VCaP (cell line): ENCODE measurements at regions not wholly inside any gene's neighbourhood (a gene's known extent, or its start where the extent isn't known, plus 50 kb on each side); places are given as distances from the start of the nearest gene placed in this dataset.

ENCODE experiments used
- H3K27ac ChIP-seq: fragments of 450-650 bp; 2 replicates; pipeline ENCODE4 v1.5.1; 2017
- TF ChIP-seq, protein P1 (sequence below): fragments of 450-650 bp; conservative IDR thresholded peaks from 2 replicates; pipeline ENCODE4 v1.5.1; 2017; ENCODE audit warnings: mild to moderate bottlenecking, moderate library complexity

DNA sequence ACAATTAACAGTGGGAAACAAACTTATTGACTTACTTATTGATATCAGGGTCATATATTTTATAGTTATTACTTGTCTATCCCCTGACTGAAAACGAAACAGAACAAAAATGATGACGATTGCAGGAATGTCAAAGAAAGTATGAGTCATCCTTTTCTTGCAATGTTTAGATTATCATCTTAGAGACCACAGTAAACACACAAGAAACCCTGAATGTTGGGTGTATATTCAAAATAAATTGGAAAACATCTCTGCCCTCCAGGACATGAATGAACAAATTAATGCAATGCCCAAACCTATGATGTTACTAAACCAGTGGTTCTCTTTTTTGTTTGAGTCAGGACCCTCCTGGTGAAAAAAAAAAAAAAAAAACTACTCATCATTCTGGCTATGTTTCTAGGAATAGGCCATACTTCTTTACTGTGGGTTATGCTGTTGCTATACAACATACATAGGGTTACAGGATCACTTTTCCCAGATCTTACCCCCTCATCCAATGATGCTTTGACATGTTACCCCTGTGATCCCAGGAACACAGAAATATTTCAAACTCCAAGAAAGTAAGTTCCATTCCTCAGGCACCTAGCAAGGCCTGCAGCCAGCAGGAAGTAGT is 623.4 kb upstream of the IGFBP3 start:
- no peak overlapping the region for H3K27ac ChIP-seq
- TF ChIP-seq, protein P1, sequence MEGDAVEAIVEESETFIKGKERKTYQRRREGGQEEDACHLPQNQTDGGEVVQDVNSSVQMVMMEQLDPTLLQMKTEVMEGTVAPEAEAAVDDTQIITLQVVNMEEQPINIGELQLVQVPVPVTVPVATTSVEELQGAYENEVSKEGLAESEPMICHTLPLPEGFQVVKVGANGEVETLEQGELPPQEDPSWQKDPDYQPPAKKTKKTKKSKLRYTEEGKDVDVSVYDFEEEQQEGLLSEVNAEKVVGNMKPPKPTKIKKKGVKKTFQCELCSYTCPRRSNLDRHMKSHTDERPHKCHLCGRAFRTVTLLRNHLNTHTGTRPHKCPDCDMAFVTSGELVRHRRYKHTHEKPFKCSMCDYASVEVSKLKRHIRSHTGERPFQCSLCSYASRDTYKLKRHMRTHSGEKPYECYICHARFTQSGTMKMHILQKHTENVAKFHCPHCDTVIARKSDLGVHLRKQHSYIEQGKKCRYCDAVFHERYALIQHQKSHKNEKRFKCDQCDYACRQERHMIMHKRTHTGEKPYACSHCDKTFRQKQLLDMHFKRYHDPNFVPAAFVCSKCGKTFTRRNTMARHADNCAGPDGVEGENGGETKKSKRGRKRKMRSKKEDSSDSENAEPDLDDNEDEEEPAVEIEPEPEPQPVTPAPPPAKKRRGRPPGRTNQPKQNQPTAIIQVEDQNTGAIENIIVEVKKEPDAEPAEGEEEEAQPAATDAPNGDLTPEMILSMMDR = no peak

DNA sequence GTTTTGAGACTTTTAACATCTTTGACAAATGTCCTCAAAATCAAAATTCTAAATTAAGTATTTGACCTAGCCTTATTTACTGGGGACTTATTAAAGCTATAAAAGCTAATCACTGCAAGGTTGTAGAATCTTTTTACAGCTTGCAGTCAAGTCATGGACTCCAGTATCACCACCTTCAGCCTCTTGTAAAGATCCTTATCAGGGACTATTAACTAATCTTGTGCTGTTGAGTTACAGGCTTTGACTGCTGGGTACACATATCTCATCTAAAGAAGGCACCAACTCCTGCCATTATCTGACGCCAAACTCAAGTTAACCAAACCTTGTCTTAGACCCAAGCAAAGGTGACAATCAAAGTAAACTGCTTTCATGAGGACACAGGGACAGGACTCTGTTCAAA is 621.0 kb upstream of the IGFBP3 start:
- no peak overlapping the region for H3K27ac ChIP-seq
- TF ChIP-seq, protein P1 = no peak

DNA sequence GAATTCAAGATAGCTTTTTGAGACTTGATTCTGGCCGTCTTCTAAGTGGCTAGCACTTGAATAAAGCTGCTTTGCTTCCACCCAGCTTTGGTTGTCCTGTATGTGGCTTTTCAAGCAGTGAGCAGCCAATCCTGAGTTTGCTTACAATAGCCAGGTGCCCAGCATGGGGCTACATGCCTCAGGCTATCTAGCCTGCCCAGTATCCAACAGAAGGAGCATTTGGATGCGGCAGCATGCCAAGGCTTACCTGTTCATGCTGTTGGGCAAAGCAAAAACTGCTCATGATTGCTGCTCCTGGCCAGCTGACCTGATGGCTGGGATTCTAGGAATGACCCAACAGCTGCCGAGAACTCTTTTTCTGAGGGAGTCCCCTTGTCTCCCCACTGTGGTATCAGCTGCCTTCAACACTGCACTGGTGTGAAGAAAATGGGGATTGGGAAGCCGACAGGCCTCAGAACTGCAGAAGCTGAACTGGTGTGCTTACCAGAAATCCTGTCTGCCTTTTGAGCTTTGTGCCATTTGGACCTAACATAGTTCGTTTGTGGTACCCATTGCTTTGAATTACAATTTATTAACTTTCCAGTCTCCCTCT is 618.9 kb upstream of the IGFBP3 start:
- H3K27ac ChIP-seq = no peak overlapping the region
- TF ChIP-seq, protein P1 = no peak

DNA sequence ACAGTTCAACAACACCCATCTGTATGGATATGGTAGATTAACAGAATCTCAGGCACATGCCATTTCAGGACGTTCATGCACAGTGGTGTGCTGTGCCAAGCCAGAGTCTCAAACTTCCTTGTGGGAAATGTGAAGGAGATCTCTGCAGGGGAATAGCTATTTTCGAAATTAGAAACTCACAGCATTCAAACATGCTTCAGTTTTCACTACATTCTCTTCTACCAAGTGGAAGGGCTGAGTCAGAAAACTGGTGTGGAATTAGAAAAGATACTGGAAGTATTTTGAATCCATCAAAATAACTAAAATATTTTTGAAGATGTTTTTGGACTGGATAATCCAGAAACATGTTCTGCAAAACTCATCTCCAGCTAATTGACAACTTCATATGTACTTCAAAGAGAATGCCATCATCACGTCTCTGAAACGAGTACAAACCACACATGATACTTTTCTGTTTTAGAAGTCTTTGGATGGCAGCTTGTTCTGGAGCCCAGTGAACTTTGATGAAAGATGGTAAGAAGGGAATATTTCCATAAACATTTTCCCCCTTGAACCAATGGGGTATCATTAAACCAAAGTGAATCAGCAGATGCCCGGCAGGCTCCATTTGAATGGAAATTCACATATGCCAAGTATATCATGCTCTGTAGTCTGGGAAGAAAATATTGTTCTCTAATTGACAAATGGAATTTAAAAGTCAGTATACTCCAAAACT is 616.3 kb upstream of the IGFBP3 start:
- TF ChIP-seq, protein P1 = no peak
- no peak overlapping the region for H3K27ac ChIP-seq

DNA sequence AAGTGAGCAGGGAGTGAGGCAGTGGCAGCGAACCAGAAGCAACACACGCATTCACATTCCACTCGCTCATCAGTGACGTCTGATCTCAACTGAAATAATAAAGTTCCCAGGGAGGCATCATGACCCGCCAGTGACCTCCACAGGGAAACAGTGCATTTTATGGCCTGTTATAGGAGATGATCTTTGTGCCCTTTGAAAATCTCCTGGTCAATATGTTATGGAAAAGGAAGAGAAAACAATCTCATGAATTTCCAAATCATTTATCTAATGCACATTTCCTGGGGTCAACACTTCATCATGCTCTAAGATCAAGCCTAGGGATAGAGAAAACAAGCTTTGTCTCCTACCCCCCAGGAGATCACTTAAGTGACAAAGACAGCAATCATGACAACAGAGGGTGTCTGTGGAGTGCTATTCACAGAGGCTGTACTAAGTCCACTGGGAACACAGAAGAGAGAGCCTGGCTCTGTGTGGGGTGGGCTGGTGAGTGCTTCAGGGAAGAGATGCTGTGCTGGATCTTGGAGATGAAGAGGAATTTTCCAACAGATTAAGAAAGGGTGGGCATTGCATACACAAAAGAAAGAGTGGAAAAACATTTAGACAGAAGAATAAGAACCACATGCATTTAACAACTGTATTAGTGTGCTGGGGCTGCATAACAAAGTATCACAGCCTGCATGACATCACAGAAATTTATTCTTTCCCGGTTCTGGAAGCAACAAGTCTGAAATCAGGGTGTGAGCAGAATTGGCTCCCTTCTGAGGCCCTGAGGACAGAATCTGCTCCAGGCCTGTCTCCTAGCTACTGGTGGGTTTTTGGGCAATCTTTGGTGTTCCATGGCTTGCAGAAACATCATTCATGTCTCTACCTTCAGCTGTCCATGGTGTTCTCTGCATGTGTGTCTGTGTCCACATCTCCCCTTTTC is 613.9 kb upstream of the IGFBP3 start:
- H3K27ac ChIP-seq = no peak overlapping the region

DNA sequence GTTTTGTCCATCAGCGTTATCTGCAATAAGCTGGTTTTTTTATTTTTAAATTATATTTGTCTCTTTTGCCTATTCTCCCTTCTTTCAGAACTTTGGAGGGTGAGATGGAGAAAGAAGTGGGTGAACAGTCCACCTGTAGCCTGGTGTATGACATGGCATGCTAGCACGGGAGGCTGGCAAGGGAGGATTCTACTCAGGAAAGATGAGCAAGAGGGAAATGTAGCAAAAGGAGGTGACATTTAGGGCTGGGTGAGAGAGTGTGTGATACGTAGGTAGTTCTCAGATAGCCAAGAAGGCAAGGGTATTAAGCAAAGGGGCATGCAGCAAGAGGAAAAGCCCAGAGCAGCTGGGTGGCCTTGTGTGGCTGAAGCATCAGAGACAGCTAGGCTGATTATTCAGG is 612.9 kb upstream of the IGFBP3 start:
- TF ChIP-seq, protein P1 = no peak
- no peak overlapping the region for H3K27ac ChIP-seq

More for the DNA sequence above, 613.9 kb upstream of the IGFBP3 start:
- TF ChIP-seq, protein P1 = no peak

DNA sequence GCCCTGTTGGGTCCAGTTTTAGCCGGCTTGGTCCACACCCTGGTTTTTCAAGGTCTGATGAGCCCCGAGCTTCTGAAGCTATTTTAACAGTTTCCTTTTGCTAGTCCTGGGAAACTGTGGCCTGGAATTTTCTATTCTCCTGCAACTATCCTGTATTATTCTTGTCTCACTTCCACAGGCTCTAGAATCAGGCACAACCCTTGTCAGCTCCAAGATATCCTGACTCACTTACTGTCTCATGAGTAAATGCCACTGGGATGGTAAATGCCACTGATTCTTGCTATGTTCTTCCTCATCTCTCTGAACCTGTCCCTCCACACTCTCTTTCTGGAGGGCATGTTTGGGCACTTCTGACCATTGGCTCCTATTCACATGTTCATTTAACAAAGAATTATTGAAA is 611.5 kb upstream of the IGFBP3 start:
- no peak overlapping the region for H3K27ac ChIP-seq
- TF ChIP-seq, protein P1 = no peak
